Activated CD8-positive, alpha-beta T cell treated with anti-CD3 and anti-CD28 coated beads for 36 hours (primary cell): ENCODE measurements at regions not wholly inside any gene's neighbourhood (a gene's known extent, or its start where the extent isn't known, plus 50 kb on each side); places are given as distances from the start of the nearest gene placed in this dataset.

Experiments used
- ATAC-seq: fragments of 200-7000 bp; cut with Tn5 transposase; one replicate; pipeline ENCODE4 v1.10.0; 2021; ENCODE audit warnings: mild to moderate bottlenecking, moderate library complexity
- CTCF ChIA-PET: fragments of 350-600 bp; sonication (Branson Sonifier 250); formaldehyde crosslinking; loops from one replicate; lab custom pipeline; 2021; ENCODE audit warnings: antibody characterized with exemption; lab: Charles Lee
- POLR2A ChIA-PET: fragments of 350-600 bp; sonication (Branson Sonifier 250); formaldehyde crosslinking; loops from one replicate; lab custom pipeline; 2021; ENCODE audit warnings: antibody characterized with exemption; lab: Charles Lee
- DNase-seq: peaks from one replicate; pipeline ENCODE4 v3.0.0-alpha.2; 2020
- H3K27ac Mint-ChIP-seq: one replicate; pipeline ENCODE4 v1.8.0; 2021; ENCODE audit warnings: mild to moderate bottlenecking, mixed read lengths
- H3K27me3 Mint-ChIP-seq: one replicate; pipeline ENCODE4 v1.8.0; 2021; ENCODE audit warnings: mixed read lengths
- H3K36me3 Mint-ChIP-seq: one replicate; pipeline ENCODE4 v1.8.0; 2021; ENCODE audit warnings: low read depth, mixed read lengths
- H3K4me1 Mint-ChIP-seq: one replicate; pipeline ENCODE4 v1.8.0; 2021; ENCODE audit warnings: low read depth, mixed read lengths
- H3K4me3 Mint-ChIP-seq: one replicate; pipeline ENCODE4 v1.8.0; 2021; ENCODE audit warnings: mild to moderate bottlenecking, moderate library complexity, mixed read lengths
- H3K9me3 Mint-ChIP-seq: one replicate; pipeline ENCODE4 v1.8.0; 2021; ENCODE audit warnings: mixed read lengths
- CTCF ChIP-seq: fragments of 200-600 bp; IDR thresholded peaks from one replicate; pipeline ENCODE4 v1.8.0; 2022; ENCODE audit warnings: antibody characterized with exemption, mild to moderate bottlenecking
- intact Hi-C: fragments of 100-400 bp; cut with micrococcal nuclease; formaldehyde crosslinking; loops from one replicate; pipeline ENCODE4 v1.10.0; 2022

GRCh38 chr2:129178356-129178755 is 801.1 kb upstream of the RAB6C start:
- ATAC-seq, result no peak
- Mint-ChIP-seq H3K27ac (no peak overlapping the region), H3K36me3 (no peaks in the 10 kb centered on the region), H3K4me3 (no peak overlapping the region), H3K4me1 (no peaks in the 10 kb centered on the region), H3K9me3 (no peaks in the 10 kb centered on the region), H3K27me3 (no peaks in the 10 kb centered on the region)
- DNase-seq, result no peak
- ChIA-PET CTCF (no interaction called here), POLR2A (no interaction called here)
- intact Hi-C loops, result no loop called here
- no peak for TF ChIP-seq CTCF

GRCh38 chr2:129179199-129179598 is 800.3 kb upstream of the RAB6C start:
- DNase-seq, result no peak
- intact Hi-C loops, result no loop called here
- no peak for ATAC-seq
- Mint-ChIP-seq H3K36me3 (no peaks in the 10 kb centered on the region), H3K27me3 (no peaks in the 10 kb centered on the region), H3K4me1 (no peaks in the 10 kb centered on the region), H3K9me3 (no peaks in the 10 kb centered on the region), H3K27ac (no peak overlapping the region), H3K4me3 (no peak overlapping the region)
- CTCF ChIA-PET, result no interaction called here
- TF ChIP-seq CTCF, result no peak
- POLR2A ChIA-PET, result no interaction called here

GRCh38 chr2:129180124-129180716 is 799.2 kb upstream of the RAB6C start:
- Mint-ChIP-seq H3K9me3 (no peaks in the 10 kb centered on the region), H3K27me3 (no peaks in the 10 kb centered on the region), H3K27ac (no peak overlapping the region), H3K4me3 (no peak overlapping the region), H3K36me3 (no peaks in the 10 kb centered on the region), H3K4me1 (no peaks in the 10 kb centered on the region)
- TF ChIP-seq CTCF, result no peak
- ATAC-seq (no peak), DNase-seq (no peak)
- intact Hi-C loops, result no loop called here
- POLR2A ChIA-PET, result no interaction called here
- CTCF ChIA-PET, result no interaction called here

DNA sequence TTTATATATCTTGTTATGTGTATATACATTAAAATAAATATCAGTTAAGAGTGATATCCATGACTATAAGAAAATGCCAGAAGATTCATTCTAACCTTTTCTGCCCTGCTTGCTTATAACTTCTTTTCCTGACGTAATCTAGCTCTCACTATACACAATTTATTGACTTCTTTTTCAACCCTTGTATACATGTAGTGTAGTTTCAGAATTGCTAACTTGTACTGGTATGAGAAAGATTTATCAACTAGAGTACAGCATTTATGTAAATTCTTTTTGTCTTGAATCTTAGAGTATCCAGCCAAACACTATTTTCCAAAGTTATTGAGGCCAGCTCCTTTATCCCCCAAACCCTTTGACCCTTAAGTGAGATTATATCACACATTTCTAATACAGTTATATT is 798.0 kb upstream of the RAB6C start:
- H3K4me1 Mint-ChIP-seq, result no peaks in the 10 kb centered on the region
- no peaks in the 10 kb centered on the region for H3K9me3 Mint-ChIP-seq
- H3K27me3 Mint-ChIP-seq, result no peaks in the 10 kb centered on the region
- intact Hi-C loops, result no loop called here
- DNase-seq (no peak), ATAC-seq (no peak)
- no peak overlapping the region for H3K4me3 Mint-ChIP-seq
- POLR2A ChIA-PET, result no interaction called here
- H3K36me3 Mint-ChIP-seq, result no peaks in the 10 kb centered on the region
- TF ChIP-seq CTCF, result no peak
- no peak overlapping the region for H3K27ac Mint-ChIP-seq
- CTCF ChIA-PET, result no interaction called here

GRCh38 chr2:129181963-129182362 is 797.5 kb upstream of the RAB6C start:
- H3K4me3 Mint-ChIP-seq, result no peak overlapping the region
- POLR2A ChIA-PET, result no interaction called here
- ATAC-seq, result no peak
- H3K9me3 Mint-ChIP-seq, result no peaks in the 10 kb centered on the region
- H3K4me1 Mint-ChIP-seq, result no peaks in the 10 kb centered on the region
- no peak overlapping the region for H3K27ac Mint-ChIP-seq
- H3K27me3 Mint-ChIP-seq, result peaks cover 2% of the 10 kb centered on the region
- CTCF ChIA-PET, result no interaction called here
- intact Hi-C loops, result no loop called here
- no peak for TF ChIP-seq CTCF
- no peak for DNase-seq
- H3K36me3 Mint-ChIP-seq, result no peaks in the 10 kb centered on the region
